OCI-LY1 (cell line): ENCODE measurements at regions not wholly inside any gene's neighbourhood (a gene's known extent, or its start where the extent isn't known, plus 50 kb on each side); places are given as distances from the start of the nearest gene placed in this dataset.

Source experiments
- H2AFZ ChIP-seq: fragments of 200-600 bp; sonication (generic), shearing (Covaris generic); 2 replicates; pipeline ENCODE4 v1.6.0; 2014; ENCODE audit warnings: antibody characterized with exemption, mild to moderate bottlenecking, low read length
- H3F3A ChIP-seq: fragments of 200-600 bp; sonication (generic), shearing (Covaris generic); 2 replicates; pipeline ENCODE4 v1.6.0; 2014; ENCODE audit warnings: mild to moderate bottlenecking, antibody characterized with exemption, low read length, moderate library complexity; ENCODE audit not compliant: insufficient read depth
- H3K27ac ChIP-seq: fragments of 200-600 bp; sonication (generic); 2 replicates; pipeline ENCODE4 v1.5.1; 2014; ENCODE audit warnings: low read length, mixed run types, mild to moderate bottlenecking, low read depth; ENCODE audit not compliant: poor library complexity, severe bottlenecking
- H3K27me3 ChIP-seq: fragments of 200-600 bp; sonication (generic); 2 replicates; pipeline ENCODE4 v1.6.0; 2014; ENCODE audit warnings: antibody characterized with exemption, mild to moderate bottlenecking, low read length, moderate library complexity; ENCODE audit not compliant: insufficient read depth
- H3K36me3 ChIP-seq: fragments of 200-600 bp; sonication (generic); 2 replicates; pipeline ENCODE4 v1.6.1; 2014; ENCODE audit warnings: mild to moderate bottlenecking, antibody characterized with exemption, low read length, moderate library complexity, mixed read lengths; ENCODE audit not compliant: insufficient read depth
- H3K4me1 ChIP-seq: fragments of 200-600 bp; sonication (generic); 2 replicates; pipeline ENCODE4 v1.5.1; 2014; ENCODE audit warnings: mild to moderate bottlenecking, low read length, moderate library complexity; ENCODE audit not compliant: insufficient read depth, severe bottlenecking
- H3K4me2 ChIP-seq: fragments of 200-600 bp; sonication (generic), shearing (Covaris generic); 2 replicates; pipeline ENCODE4 v1.6.1; 2014; ENCODE audit warnings: low read length
- H3K4me3 ChIP-seq: fragments of 200-600 bp; sonication (generic); 2 replicates; pipeline ENCODE4 v1.5.1; 2014; ENCODE audit warnings: low read length, low read depth, mild to moderate bottlenecking, mixed read lengths; ENCODE audit not compliant: poor library complexity, severe bottlenecking
- H3K79me2 ChIP-seq: fragments of 200-600 bp; shearing (Covaris generic); 2 replicates; pipeline ENCODE4 v1.6.1; 2016; ENCODE audit warnings: mixed run types, low read length, mixed read lengths; ENCODE audit not compliant: insufficient read depth
- H3K9ac ChIP-seq: fragments of 200-600 bp; sonication (generic), shearing (Covaris generic); 2 replicates; pipeline ENCODE4 v1.6.1; 2014; ENCODE audit warnings: mild to moderate bottlenecking, low read length, mixed read lengths
- H3K9me2 ChIP-seq: fragments of 200-600 bp; sonication (generic), shearing (Covaris generic); 2 replicates; pipeline ENCODE4 v1.6.1; 2014; ENCODE audit warnings: low read depth, mild to moderate bottlenecking, low read length, mixed read lengths
- H3K9me3 ChIP-seq: fragments of 200-600 bp; shearing (Covaris generic); 2 replicates; pipeline ENCODE4 v1.6.1; 2014; ENCODE audit warnings: low read length, mixed read lengths
- H4K20me1 ChIP-seq: fragments of 200-600 bp; sonication (generic), shearing (Covaris generic); 2 replicates; pipeline ENCODE4 v1.6.0; 2016; ENCODE audit warnings: mild to moderate bottlenecking, low read length; ENCODE audit not compliant: insufficient read depth
- EZH2 ChIP-seq: fragments of 200-600 bp; sonication (generic), shearing (Covaris generic); IDR thresholded peaks from 2 replicates; pipeline ENCODE4 v1.8.0; 2017; ENCODE audit warnings: borderline replicate concordance, mixed run types, mild to moderate bottlenecking, antibody characterized with exemption, low read length, moderate library complexity, mixed read lengths
- TF ChIP-seq, protein P1 (sequence below): fragments of 200-600 bp; sonication (generic), shearing (Covaris generic); IDR thresholded peaks from 2 replicates; pipeline ENCODE4 v1.5.1; 2017; ENCODE audit warnings: mild to moderate bottlenecking, antibody characterized with exemption, low read length, moderate library complexity, mixed read lengths

DNA sequence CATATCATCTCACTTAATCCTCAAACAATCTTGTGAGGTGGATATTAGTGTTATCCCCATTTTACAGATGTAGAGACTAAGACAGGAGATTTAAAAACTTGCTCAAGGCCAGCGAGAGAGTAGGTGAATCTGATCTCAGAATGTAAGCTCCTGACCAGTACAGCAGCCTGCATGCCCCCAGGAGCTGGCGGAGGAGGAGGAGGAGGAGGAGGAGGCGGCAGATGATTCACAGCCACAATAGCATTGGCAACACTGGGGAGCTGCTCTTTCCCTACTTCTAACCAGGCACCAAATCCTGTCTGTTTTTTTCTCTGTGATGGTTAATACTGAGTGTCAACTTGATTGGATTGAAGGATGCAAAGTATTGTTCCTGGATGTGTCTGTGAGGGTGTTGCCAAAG, 243.2 kb downstream of the ATG4C start:
- no peak overlapping the region for H3K27ac ChIP-seq
- H3K79me2 ChIP-seq: no peaks in the 10 kb centered on the region
- TF ChIP-seq, protein P1, sequence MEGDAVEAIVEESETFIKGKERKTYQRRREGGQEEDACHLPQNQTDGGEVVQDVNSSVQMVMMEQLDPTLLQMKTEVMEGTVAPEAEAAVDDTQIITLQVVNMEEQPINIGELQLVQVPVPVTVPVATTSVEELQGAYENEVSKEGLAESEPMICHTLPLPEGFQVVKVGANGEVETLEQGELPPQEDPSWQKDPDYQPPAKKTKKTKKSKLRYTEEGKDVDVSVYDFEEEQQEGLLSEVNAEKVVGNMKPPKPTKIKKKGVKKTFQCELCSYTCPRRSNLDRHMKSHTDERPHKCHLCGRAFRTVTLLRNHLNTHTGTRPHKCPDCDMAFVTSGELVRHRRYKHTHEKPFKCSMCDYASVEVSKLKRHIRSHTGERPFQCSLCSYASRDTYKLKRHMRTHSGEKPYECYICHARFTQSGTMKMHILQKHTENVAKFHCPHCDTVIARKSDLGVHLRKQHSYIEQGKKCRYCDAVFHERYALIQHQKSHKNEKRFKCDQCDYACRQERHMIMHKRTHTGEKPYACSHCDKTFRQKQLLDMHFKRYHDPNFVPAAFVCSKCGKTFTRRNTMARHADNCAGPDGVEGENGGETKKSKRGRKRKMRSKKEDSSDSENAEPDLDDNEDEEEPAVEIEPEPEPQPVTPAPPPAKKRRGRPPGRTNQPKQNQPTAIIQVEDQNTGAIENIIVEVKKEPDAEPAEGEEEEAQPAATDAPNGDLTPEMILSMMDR: no peak
- no peak for TF ChIP-seq EZH2
- H3K9ac ChIP-seq: no peak overlapping the region
- no peaks in the 10 kb centered on the region for H3F3A ChIP-seq
- H3K9me2 ChIP-seq: no peaks in the 10 kb centered on the region
- no peaks in the 10 kb centered on the region for H3K4me1 ChIP-seq
- H3K4me3 ChIP-seq: no peak overlapping the region
- no peaks in the 10 kb centered on the region for H4K20me1 ChIP-seq
- no peaks in the 10 kb centered on the region for H3K9me3 ChIP-seq
- no peaks in the 10 kb centered on the region for H3K36me3 ChIP-seq
- H2AFZ ChIP-seq: no peak overlapping the region
- H3K27me3 ChIP-seq: no peaks in the 10 kb centered on the region
- no peak overlapping the region for H3K4me2 ChIP-seq

DNA sequence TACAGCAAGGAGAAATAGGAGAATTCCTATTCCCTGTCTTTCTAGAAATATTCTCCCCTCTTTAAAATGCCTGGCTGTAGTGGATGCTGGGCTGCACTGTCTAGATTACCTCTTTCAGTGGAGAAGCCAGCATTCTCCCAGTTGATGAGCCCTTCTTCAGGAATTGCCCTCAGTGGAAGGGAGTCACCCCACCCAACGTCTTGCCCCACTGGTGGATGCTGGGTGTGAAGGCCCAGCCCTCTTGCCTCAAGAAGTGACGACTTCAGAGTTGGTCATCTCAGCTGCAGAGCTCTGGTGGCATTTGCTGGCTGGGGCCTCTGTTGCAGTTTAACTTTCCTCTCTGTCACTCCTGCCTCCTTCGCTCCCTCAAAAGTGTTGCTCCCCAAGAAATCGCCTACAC, 248.2 kb downstream of the ATG4C start:
- no peaks in the 10 kb centered on the region for H3K27me3 ChIP-seq
- no peak overlapping the region for H3K4me2 ChIP-seq
- H3K9me3 ChIP-seq: no peaks in the 10 kb centered on the region
- no peaks in the 10 kb centered on the region for H3F3A ChIP-seq
- H3K27ac ChIP-seq: no peak overlapping the region
- no peaks in the 10 kb centered on the region for H3K9me2 ChIP-seq
- TF ChIP-seq EZH2: no peak
- TF ChIP-seq, protein P1: no peak
- H2AFZ ChIP-seq: no peak overlapping the region
- no peaks in the 10 kb centered on the region for H3K4me1 ChIP-seq
- no peaks in the 10 kb centered on the region for H4K20me1 ChIP-seq
- H3K9ac ChIP-seq: no peak overlapping the region
- H3K79me2 ChIP-seq: no peaks in the 10 kb centered on the region
- H3K4me3 ChIP-seq: no peak overlapping the region
- H3K36me3 ChIP-seq: no peaks in the 10 kb centered on the region

DNA sequence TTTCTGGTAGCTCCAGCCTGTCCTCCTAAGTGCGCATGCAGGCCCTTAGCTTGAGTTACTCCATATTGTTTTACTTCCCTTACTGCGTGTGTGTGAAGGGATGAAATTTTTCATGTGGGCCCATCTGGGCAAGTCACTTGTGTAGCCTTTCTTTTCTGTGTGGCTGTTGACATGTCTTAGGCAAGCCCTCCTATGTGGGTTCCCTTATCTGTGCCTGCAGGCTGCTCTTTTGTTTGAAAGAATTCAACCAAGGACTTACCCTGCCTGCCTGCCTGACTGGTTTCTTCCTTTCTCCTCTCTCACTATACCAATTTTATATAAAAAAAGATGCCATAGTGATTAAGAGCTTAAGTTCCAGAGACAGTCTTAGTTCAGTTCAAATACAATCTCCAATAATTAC, 249.3 kb downstream of the ATG4C start:
- H3K4me3 ChIP-seq: no peak overlapping the region
- H3K9ac ChIP-seq: no peak overlapping the region
- H3K9me2 ChIP-seq: no peaks in the 10 kb centered on the region
- no peaks in the 10 kb centered on the region for H3F3A ChIP-seq
- H3K36me3 ChIP-seq: no peaks in the 10 kb centered on the region
- no peak overlapping the region for H2AFZ ChIP-seq
- TF ChIP-seq, protein P1: no peak
- no peak for TF ChIP-seq EZH2
- no peaks in the 10 kb centered on the region for H4K20me1 ChIP-seq
- no peaks in the 10 kb centered on the region for H3K4me1 ChIP-seq
- no peaks in the 10 kb centered on the region for H3K9me3 ChIP-seq
- no peaks in the 10 kb centered on the region for H3K27me3 ChIP-seq
- H3K27ac ChIP-seq: no peak overlapping the region
- no peak overlapping the region for H3K4me2 ChIP-seq
- H3K79me2 ChIP-seq: no peaks in the 10 kb centered on the region
